Adipocyte (in vitro differentiated cells): ENCODE measurements at regions not wholly inside any gene's neighbourhood (a gene's known extent, or its start where the extent isn't known, plus 50 kb on each side); places are given as distances from the start of the nearest gene placed in this dataset.

ENCODE experiments used
- DNase-seq: peaks from one replicate; pipeline ENCODE4 v3.0.0-alpha.2; 2015; ENCODE audit warnings: low read depth
- H3K27me3 ChIP-seq: replicated peaks from 2 replicates; pipeline ENCODE4 v1.7.0; 2013; ENCODE audit warnings: mild to moderate bottlenecking, low read length, moderate library complexity; ENCODE audit not compliant: control insufficient read depth, insufficient read depth
- H3K36me3 ChIP-seq: 2 replicates; pipeline ENCODE4 v1.7.0; 2013; ENCODE audit warnings: low read length, mild to moderate bottlenecking, moderate library complexity; ENCODE audit not compliant: control insufficient read depth, insufficient read depth, severe bottlenecking
- H3K4me1 ChIP-seq: 2 replicates; pipeline ENCODE4 v1.7.0; 2013; ENCODE audit warnings: mild to moderate bottlenecking, low read length, moderate library complexity; ENCODE audit not compliant: control insufficient read depth, insufficient read depth
- H3K4me3 ChIP-seq: 2 replicates; pipeline ENCODE4 v1.7.0; 2013; ENCODE audit warnings: mild to moderate bottlenecking, low read length, moderate library complexity
- H3K9ac ChIP-seq: 2 replicates; pipeline ENCODE4 v1.7.0; 2013; ENCODE audit warnings: mild to moderate bottlenecking, low read length, moderate library complexity
- H3K9me3 ChIP-seq: 2 replicates; pipeline ENCODE4 v1.7.0; 2013; ENCODE audit warnings: mild to moderate bottlenecking, low read length, moderate library complexity; ENCODE audit not compliant: control insufficient read depth

GRCh38 chr7:52479990-52480389 is 555.4 kb upstream of the POM121L12 start:
- no peak overlapping the region for H3K4me3 ChIP-seq
- H3K4me1 ChIP-seq = no peaks in the 10 kb centered on the region
- H3K9me3 ChIP-seq = no peaks in the 10 kb centered on the region
- no peak overlapping the region for H3K9ac ChIP-seq
- no peaks in the 10 kb centered on the region for H3K36me3 ChIP-seq
- H3K27me3 ChIP-seq = no peaks in the 10 kb centered on the region
- DNase-seq = no peak

DNA sequence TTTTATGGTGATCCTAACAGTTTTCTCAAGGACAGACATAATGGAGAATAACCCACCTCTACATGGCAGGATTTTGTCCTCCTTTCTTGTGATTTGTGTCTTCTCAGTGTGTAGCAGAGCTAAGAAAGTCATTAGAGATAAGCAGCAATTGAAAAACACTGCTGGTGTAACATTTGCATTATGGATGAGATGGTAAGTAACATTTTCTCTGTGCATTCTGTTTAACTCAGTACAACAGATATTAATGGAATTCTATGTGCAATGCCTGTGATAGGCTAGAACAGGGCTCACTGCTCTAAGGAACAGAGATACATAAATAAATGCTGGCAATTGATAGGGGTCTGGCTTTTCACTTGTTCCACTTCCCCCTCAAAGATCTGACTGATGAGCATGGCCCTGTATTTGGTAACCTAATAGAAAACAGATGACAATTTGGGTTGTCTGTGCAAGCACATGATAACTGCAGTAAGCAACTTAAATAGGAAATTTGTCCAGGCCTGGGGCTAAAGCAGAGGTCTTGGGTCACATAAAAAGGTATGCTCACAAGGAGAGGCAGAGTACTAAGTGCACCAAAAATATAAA is 560.3 kb upstream of the POM121L12 start:
- Histone ChIP-seq H3K4me3 (no peak overlapping the region), H3K27me3 (no peaks in the 10 kb centered on the region), H3K9ac (no peak overlapping the region), H3K36me3 (no peaks in the 10 kb centered on the region), H3K4me1 (no peaks in the 10 kb centered on the region), H3K9me3 (no peaks in the 10 kb centered on the region)
- DNase-seq = no peak

DNA sequence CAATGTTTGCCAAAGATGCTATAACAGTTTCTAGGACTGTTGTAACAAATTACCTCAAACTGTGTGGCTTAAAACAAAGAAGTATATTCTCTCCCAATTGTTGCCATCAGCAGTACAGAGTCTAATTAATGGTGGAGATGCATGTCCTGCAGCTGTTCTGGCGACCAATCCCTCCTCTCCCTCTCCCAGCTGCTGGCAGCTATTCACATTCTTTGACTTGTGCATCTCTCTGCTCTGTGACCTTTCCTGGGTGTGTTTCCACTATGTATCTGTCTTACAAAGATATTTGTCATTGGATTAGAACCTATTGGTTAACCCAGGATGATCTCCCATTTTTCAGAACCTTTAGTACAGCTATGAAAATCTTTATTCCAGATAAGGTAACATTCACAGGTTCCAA is 561.7 kb upstream of the POM121L12 start:
- no peak for DNase-seq
- no peak overlapping the region for H3K4me3 ChIP-seq
- no peaks in the 10 kb centered on the region for H3K9me3 ChIP-seq
- no peaks in the 10 kb centered on the region for H3K4me1 ChIP-seq
- no peak overlapping the region for H3K9ac ChIP-seq
- H3K27me3 ChIP-seq = no peaks in the 10 kb centered on the region
- no peaks in the 10 kb centered on the region for H3K36me3 ChIP-seq

DNA sequence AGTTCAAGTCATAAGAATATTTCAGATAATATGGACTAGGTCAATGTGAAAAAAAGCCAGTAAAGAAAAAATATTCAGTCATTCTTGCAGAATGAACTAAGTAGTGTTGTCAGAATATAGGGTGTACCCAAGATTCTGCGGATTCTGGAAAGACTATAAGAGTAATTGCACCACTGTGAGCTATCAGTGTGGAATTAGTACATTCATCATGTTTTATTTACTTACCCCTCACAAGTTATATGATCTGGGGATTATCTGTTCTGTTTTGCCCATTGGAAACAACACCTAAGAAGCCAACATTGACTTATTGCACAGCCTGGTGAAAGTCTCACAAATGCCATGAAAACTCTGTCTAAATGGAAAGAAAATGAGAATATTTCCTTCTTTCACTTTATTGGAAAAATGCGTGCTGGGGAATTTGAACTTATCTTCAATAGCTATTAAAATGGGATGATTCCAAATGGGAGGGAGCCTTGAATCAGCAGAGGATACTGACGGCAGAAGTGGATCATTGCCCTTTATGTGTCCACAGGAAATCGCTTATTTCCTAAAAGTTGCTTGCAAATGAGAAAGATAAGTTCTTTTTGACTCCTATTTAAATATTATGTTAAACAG is 563.3 kb upstream of the POM121L12 start:
- Histone ChIP-seq H3K4me3 (no peak overlapping the region), H3K9ac (no peak overlapping the region), H3K36me3 (no peaks in the 10 kb centered on the region), H3K4me1 (no peaks in the 10 kb centered on the region), H3K9me3 (no peaks in the 10 kb centered on the region), H3K27me3 (no peaks in the 10 kb centered on the region)
- DNase-seq = no peak

DNA sequence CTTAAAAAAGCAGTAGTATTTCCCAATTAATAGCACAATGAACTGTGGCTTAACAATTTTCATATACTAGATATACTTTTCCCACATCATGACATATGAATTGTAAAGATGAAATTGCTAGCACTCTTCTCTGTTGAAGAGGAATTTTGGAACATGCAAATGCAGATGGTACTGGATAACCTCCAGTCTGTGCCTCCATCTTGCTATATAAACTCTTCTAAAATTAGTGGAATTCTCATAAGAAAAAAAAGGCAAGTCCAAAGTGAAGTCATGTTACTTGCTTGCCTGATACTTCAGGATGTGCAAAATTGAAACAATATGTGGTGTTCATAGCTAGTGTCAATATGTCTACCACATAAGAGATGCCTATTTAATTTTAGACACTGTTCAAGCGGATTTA is 570.2 kb upstream of the POM121L12 start:
- H3K4me1 ChIP-seq = no peaks in the 10 kb centered on the region
- H3K27me3 ChIP-seq = no peaks in the 10 kb centered on the region
- H3K36me3 ChIP-seq = no peaks in the 10 kb centered on the region
- no peaks in the 10 kb centered on the region for H3K9me3 ChIP-seq
- DNase-seq = no peak
- no peak overlapping the region for H3K4me3 ChIP-seq
- H3K9ac ChIP-seq = no peak overlapping the region

DNA sequence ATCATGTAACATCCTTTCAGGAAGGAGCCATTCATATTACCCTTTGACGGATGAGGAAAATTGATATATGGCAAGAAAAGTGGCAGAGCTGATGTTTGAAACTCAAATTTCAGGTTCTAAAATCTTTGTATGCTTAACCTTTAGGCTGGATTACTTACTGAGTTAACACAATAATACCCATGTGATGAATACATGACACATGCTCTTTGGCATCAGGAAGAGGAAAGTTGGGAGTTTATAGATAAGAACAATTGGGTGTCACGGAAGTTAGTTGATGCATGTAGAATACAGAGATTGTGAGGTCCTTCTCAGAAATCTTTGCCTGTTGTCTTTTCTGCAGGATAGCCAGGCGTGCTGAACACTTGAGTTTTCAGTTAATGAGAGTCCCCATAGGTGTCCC is 572.1 kb upstream of the POM121L12 start:
- no peak for DNase-seq
- Histone ChIP-seq H3K36me3 (no peaks in the 10 kb centered on the region), H3K4me1 (no peaks in the 10 kb centered on the region), H3K4me3 (no peak overlapping the region), H3K27me3 (no peaks in the 10 kb centered on the region), H3K9ac (no peak overlapping the region), H3K9me3 (no peaks in the 10 kb centered on the region)

DNA sequence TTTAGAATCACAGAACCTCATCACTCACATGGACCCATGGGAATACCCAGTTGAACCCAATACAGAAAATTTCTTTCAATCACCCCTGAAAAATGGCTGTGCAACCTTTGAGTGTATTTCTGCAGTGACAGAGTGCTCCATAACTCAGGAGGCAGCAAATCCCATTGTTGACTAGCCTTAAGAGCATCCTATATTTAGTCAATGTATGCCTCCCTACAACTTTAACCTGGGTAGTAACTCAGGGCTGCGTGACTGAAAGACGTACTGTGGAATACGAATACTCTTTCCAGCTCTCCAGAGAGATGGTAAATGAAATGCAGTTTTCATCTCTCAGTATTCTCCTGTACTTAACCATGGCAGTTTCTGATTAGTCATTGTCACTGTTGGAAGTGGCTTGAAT is 573.0 kb upstream of the POM121L12 start:
- H3K4me3 ChIP-seq = no peak overlapping the region
- no peaks in the 10 kb centered on the region for H3K36me3 ChIP-seq
- H3K9ac ChIP-seq = no peak overlapping the region
- DNase-seq = no peak
- no peaks in the 10 kb centered on the region for H3K27me3 ChIP-seq
- H3K4me1 ChIP-seq = no peaks in the 10 kb centered on the region
- no peaks in the 10 kb centered on the region for H3K9me3 ChIP-seq

- Histone ChIP-seq H3K36me3 (no peaks in the 10 kb centered on the region), H3K9ac (no peak overlapping the region), H3K9me3 (no peaks in the 10 kb centered on the region), H3K27me3 (no peaks in the 10 kb centered on the region), H3K4me1 (no peaks in the 10 kb centered on the region), H3K4me3 (no peak overlapping the region)
- no peak for DNase-seq
Observed at GRCh38 chr7:52455571-52455970, 579.9 kb upstream of the POM121L12 start.

DNA sequence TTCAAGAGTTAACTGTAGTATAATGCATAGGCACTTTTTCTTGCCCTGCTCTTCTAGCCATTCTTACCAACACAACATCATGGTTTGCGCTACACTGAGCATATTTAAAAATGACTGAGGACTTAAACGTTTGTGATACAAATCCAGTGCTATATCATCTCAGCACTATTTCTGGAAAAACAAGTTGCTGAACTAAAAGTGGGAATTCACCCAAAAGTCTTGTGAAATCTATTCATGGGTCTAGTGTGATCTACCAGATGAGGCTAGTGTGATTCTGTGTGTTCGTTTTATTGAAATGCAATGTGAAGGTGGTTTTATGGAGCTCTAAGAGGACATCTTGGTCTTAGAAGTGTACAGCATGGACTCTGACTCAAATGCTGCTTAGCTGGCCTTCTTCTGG is 584.6 kb upstream of the POM121L12 start:
- DNase-seq = no peak
- no peaks in the 10 kb centered on the region for H3K9me3 ChIP-seq
- H3K9ac ChIP-seq = no peak overlapping the region
- H3K4me3 ChIP-seq = no peak overlapping the region
- H3K27me3 ChIP-seq = no peaks in the 10 kb centered on the region
- no peaks in the 10 kb centered on the region for H3K4me1 ChIP-seq
- no peaks in the 10 kb centered on the region for H3K36me3 ChIP-seq

- Histone ChIP-seq H3K4me1 (no peaks in the 10 kb centered on the region), H3K27me3 (no peaks in the 10 kb centered on the region), H3K4me3 (no peak overlapping the region), H3K9me3 (peaks cover 3% of the 10 kb centered on the region), H3K36me3 (no peaks in the 10 kb centered on the region), H3K9ac (no peak overlapping the region)
- no peak for DNase-seq
Observed at GRCh38 chr7:52447581-52448180, 587.8 kb upstream of the POM121L12 start.

GRCh38 chr7:52436278-52436677 is 599.2 kb upstream of the POM121L12 start:
- Histone ChIP-seq H3K27me3 (no peaks in the 10 kb centered on the region), H3K4me1 (no peaks in the 10 kb centered on the region), H3K4me3 (no peak overlapping the region), H3K9ac (no peak overlapping the region), H3K36me3 (no peaks in the 10 kb centered on the region), H3K9me3 (no peaks in the 10 kb centered on the region)
- DNase-seq = no peak
